ENCODE measurements at regions not wholly inside any gene's neighbourhood (a gene's known extent, or its start where the extent isn't known, plus 50 kb on each side); places are given as distances from the start of the nearest gene placed in this dataset.
A peak's percentile ranks its signal among the peaks of the same experiment; 100 is the strongest.

- no peak for TF ChIP-seq CTCF (IDR thresholded peaks at IDR 0.05; ENCODE audit: unreplicated experiment in 3 of 3)
- H3K9me3 Mint-ChIP-seq: no peaks in the 10 kb centered on the region
- no peaks in the 10 kb centered on the region for H3K36me3 Mint-ChIP-seq (ENCODE audit: low read depth)
- H3K27ac Mint-ChIP-seq: peak overlapping the region in 1 of 3 experiments; percentile 0
- peaks cover 9% of the 10 kb centered on the region for H3K27me3 Mint-ChIP-seq (ENCODE audit: low read depth)
- H3K4me3 Mint-ChIP-seq: no peak overlapping the region
- peaks cover 18% of the 10 kb centered on the region for H3K4me1 Mint-ChIP-seq
Measured at GRCh38 chr2:78967294-78967693, 58.2 kb upstream of the REG3G start.

DNA sequence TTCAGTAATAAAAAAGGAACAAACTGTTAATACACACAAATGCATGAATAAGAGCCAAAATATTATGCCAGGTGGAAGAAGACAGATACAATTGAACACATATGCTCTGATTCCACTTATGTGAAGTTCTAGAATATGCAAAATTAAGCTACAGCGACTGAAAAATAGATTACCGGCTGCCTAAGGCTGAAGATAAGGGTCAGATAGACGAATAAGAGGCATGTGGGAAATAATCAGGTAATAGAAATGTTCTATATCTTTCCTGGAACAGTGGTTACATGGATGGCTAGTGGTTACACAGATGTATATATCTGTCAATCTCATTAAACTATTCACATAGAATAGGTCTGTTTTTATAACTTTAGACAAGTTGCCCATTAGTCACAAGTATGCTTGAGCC lies 51.9 kb upstream of the REG3G start:
- no peak for TF ChIP-seq CTCF (IDR thresholded peaks at IDR 0.05; ENCODE audit: unreplicated experiment in 3 of 3)
- Mint-ChIP-seq H3K36me3 (ENCODE audit: low read depth) (no peaks in the 10 kb centered on the region), H3K9me3 (peaks cover 3% of the 10 kb centered on the region), H3K4me3 (no peak overlapping the region), H3K27me3 (ENCODE audit: low read depth) (no peaks in the 10 kb centered on the region), H3K4me1 (peaks cover 11% of the 10 kb centered on the region), H3K27ac (no peak overlapping the region)

Data from nephron (organoid).